HG02852 (cell line): ENCODE measurements at regions not wholly inside any gene's neighbourhood (a gene's known extent, or its start where the extent isn't known, plus 50 kb on each side); places are given as distances from the start of the nearest gene placed in this dataset.
"Not testable (repeated sequence)": the region's sequence is repeated elsewhere in the genome, so short reads cannot be mapped to it uniquely, and the experiment has no call there.

ENCODE experiments used
- ATAC-seq: cut with Tn5 transposase; IDR thresholded peaks from one replicate; pipeline ENCODE4 v1.9.1; 2021; ENCODE audit warnings: mild to moderate bottlenecking, moderate library complexity; ENCODE audit not compliant: unreplicated experiment

DNA sequence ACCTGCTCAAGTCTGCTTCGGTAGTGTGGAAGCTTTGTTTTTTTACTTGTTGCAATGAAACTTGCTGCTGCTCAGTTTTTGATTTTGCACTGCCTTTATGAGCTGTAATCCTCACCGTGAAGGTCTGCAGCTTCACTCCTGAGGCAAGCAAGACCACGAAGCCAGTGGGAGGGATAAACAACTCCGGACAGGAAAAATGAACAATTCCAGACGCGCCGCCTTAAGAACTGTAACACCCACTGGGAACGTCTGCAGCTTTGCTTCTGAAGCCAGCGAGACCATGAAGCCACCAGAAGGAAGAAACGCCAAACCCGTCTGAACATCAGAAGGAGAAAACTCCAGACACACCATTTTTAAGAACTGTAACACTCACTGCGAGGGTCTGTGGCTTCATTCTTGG, 245.7 kb upstream of the REG3G start:
- no peak for ATAC-seq

DNA sequence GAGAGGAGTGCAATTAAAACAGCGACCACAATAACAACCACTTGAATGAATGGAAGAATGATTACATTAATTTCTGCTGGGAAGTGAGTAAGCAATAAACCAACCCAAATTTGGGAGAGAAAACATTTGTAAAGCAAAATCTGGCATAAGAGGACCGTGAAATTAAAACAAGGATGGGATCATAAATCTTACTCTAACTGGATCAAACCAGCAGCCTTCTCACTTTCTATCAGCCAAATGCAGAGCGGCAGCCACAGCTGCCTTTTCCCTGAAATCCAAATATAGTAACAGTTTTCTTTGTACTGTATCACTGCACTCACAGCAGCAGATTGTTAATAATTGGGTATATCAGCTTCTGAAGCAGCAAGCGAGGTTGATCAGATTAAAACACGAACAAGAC, 245.2 kb upstream of the REG3G start:
- no peak for ATAC-seq

DNA sequence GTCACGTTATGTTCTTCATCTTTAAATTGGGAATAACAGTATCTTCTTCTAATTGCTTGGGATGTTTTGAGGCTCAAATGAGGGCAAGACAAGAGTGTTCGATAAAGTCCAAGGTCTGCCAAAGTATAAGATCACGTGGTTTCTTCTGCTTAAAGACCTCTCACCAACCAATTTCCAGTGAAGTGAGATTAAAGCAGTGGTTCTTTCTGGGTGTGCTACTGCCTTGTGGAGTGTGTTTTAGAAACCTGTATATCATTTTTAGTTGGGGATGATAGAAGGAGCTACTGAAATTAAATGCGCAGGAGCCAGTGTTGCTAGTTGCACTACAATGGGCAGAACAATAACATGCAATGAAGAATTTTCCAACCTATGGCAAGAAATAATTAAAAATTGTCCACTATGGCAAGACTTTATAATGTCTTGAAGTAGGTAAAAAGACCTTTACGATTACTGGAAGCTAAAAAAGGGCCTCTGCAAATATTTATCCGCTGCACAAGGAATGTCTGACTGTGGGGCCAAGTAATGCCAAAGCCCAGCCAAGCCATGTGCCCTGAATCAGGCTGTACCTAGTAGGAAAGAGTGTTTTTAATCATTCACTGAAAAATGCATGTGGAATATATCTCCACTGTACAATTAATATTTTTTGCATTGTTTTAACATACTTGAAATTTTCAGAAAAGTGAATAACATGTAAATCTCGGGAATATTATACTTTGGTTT, 244.5 kb upstream of the REG3G start:
- no peak for ATAC-seq

DNA sequence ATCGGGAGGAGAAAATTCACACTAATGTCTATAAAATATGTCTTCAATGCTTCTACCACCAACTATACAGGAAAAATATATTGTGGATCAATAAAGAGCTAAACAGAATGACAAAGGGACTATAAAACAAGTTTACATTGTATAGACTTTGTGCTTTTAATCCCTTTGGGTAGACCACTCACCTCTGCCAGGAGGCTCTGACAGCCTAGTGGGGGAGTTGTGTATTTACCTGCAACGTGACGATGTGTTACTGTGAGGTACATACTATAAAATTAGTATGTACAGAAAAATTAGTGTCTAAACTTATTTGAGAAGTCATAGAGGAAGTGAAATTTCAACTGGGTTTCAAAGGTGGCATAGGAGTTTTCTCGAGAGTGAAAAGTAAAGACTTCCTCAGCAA, 243.3 kb upstream of the REG3G start:
- no peak for ATAC-seq

DNA sequence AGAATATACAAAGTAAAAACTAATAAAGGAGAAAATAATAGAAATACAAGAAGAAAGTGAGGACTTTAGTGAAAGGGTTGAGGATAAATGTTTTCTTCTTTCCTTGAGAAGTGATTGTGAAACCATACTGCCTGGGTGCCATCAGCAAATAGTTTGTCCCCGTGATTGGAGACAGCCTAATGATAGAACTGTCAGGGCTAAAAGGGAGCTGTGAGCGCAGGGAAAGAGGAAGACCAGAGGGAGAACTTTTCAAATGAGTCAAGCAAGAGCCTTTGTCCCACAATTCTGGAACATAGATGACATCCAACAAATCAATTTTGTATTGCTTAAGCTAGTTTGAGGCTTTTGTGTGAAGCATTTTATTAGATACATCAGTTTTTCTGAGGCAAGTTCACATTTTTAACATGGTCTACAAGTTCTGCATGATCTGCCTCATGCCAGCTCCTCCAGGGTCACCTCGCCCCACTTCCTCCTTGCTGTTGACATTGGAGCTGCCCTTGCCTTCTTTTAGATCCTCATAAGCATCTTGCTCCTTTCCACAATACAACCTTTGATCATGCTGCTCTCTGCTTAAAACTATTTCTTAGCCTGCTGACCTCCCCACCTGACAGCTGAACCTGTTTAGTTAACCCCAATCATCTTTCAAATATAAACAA, 213.4 kb upstream of the REG3G start:
- ATAC-seq, result no peak

DNA sequence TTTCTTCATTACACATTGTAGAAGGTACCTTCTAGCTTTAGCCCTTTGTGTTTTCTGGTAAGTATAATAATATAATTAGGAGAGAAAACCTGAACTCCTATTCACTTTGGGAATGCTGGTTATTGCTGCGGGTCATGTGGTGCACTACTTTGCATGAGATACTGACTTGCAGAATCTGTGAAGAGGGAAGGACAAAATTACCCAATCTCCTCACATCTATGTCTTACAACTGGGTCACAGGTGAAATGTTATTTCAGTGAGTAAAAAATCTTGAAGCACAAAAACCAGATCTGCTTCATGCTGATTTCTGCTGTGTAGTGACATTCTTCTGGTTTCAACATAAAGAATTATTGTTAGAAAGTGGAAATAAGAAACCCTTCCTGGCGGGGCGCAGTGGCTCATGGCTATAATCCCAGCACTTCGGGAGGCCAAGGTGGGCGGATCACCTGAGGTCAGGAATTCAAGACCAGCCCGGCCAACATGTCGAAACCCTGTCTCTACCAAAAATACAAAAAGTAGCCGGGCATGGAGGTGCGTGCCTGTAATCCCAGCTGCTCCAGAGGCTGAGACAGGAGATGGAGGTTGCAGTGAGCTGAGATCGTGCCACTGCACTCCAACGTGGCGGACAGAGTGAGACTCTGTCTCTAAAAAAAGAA, 211.0 kb upstream of the REG3G start:
- no peak for ATAC-seq

DNA sequence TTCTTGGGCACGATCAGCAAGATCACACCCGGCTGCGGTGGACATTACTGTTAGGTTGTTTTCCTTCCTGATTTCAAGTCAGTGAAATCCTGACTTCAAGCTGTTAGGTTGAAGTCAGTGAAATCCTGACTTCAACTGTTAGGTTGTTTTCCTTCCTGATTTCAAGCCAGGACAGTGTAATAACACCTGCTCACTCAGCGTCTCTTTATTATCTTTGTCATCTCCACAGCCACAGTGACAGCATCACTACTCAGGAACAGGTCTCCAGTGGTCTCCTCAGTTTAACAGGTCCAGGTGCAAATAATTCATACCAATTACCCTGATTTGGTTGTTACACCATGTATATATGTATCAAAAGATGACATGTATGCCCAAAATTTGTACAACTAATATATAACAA, 208.1 kb upstream of the REG3G start:
- ATAC-seq, result no peak

DNA sequence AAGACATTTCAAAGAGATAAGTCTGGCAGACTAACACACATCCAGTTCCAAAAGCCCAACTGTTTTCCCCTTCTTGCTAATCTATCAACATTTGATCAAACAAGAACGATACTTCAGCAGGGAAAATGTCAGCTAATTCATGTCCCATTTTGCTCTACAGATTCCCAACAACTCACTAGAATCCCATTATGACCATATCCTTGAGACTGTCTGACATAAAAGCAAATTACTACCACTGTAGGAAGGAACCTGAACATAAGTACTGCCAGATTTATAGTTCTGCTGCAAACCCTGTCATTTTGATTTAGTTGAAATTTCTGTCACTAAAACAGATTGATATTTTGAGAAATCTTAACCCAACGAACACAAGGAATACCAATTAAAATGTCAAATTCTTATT, 193.0 kb upstream of the REG3G start:
- no peak for ATAC-seq

DNA sequence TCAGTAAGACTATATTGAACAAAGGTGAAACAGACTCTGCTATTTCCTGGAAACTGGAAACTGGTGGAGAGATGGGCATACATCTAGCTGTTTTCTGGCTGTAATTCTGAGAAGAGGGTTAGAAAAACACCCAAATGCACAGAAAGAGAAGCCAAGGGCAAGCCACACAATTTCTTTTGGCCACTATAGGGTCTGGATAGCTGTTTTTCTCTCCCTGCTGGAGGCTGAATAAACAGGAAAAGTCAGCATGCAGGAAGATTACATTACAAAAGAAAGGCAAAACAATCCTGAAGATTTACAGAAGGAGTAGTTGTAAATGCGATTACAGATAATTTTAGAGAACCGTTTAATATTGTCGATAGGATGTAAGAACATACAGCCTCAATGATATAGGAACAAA, 186.2 kb upstream of the REG3G start:
- no peak for ATAC-seq

DNA sequence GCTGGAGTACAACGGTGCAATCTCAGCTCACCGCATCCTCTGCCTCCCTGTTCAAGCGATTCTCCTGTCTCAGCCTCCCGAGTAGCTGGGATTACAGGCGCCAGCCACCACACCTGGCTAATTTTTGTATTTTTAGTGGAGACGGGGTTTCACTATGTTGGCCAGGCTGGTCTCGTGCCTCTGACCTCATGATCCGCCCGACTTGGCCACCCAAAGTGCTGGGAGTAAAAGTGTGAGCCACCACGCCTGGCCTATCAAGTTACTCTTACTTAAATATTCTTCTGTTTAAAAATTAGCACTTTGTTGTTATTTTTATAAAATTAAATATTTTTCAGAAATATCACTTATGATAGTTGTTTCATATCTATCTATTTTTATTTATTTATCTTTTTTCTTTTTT, 185.2 kb upstream of the REG3G start:
- ATAC-seq, result not testable (repeated sequence)

DNA sequence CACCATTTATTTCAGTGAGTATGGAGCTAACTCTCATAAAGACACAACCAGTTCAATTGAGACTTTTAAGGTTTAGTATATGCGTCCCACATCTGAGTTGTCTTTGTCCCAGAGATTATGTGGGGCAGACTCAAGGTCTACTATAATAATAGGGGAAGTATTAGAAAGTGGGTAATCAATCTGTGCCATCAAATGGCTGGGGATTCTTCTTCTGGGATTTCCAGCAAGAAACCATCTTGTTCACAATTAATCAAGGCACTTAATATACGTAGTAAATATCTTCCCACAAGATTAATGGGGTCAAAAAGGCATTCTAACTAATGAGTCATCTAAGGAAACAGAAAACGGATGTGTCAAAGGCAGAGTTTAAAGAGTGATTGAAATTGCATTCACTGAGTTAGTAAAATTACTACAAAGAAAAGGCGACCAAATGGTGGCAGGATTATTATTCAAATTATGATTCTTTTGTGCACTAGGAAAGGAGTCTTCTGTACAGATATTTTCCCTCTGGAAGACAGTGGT, 179.8 kb upstream of the REG3G start:
- no peak for ATAC-seq

DNA sequence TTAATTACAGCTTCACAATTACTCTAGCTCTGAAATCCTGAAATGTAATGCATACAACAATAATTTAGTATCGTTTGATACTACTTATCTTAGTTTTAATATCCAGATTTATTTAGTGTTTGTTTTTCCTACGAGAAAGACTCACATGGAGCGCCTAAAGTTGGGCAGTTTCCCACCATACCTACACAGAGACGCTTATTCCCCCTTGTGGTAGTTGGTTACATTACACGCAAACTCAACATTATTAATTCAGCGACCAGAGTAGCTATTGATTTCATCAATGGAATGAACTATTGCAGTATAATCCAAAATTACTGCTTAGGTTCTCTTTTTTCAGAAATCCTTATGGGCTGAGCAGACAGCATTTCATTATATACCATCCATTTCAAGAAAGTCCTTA, 164.0 kb upstream of the REG3G start:
- no peak for ATAC-seq

DNA sequence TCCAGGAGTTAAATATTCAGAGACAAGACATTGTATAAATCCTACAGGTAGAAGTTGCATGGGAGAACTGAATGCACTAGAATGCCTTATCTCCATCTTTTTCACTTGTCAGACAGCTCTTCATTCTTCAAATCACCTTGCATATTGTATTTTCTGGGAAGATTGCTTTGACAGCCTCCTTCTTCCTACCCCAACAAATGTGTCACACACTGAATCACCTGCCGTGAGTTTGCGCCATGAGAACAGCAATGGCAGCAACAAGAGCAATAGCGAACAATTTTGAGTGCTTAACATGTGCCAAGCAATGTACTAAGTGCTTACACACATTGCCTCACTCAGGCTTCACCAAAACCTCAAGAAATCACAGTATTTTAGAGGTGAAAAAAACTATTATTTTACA, 161.3 kb upstream of the REG3G start:
- no peak for ATAC-seq

DNA sequence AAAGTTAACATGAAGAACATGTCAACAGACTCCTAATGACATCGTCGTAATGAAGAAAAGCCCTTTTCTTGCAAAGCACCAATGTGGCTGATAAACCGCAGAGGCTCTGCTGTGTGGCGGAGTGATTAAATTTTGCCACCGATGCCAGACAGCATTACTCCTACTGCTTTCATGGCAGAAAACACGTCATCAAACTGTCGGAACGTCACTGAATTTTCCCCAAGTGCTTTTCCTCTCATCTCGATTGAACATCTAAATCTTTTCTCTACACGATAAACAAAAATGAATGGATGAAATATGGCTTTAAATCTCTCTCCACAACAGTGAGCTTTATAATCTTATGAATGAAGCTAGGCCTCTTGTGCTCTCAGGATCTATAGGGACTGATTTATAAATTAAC, 159.8 kb upstream of the REG3G start:
- no peak for ATAC-seq

DNA sequence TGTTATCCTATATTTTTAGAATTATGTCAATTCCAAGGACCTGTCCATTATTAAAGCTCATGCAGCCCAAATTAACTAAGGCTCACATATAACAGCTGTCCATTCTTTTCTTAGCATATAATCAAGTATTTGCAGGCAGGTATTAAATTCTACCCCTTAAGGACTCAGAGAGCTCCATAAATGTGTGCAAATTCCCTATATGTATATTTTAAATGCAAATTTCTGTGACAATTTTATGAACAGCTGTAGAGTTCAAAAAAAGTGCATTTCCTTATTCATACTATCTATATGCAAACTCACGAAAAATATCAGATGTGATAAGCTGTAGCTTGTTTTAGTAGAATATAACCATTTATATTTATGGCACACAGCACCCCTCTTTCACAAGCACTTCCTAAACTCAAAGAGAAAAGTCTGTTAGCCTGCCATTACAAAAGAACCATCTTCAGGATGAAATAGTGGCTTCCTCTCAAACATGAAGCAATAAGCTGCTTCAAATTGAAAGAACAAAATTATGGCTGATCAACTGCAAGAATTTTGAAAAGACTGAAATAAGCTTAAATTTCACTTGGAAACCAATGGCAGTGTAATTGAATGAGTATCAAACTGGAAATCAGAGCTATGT, 155.0 kb upstream of the REG3G start:
- no peak for ATAC-seq

DNA sequence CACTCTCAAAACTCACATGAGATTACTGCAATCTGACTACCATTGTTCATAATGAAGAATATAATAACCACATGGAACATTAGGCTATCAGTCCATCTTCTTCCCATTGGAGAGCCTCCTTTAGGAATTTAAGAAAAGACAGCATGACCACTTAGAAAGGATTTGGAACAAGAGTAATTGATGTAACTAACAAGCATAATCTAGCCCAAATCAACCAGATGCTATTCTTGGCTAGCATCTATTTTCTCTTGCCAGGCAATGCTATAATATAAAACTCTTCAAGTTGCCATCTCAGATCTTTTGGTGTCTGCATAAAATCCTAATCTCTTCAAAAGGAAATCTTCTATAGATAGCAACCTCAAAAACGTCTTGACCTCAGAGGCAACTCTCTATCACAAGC, 152.0 kb upstream of the REG3G start:
- ATAC-seq, result no peak

DNA sequence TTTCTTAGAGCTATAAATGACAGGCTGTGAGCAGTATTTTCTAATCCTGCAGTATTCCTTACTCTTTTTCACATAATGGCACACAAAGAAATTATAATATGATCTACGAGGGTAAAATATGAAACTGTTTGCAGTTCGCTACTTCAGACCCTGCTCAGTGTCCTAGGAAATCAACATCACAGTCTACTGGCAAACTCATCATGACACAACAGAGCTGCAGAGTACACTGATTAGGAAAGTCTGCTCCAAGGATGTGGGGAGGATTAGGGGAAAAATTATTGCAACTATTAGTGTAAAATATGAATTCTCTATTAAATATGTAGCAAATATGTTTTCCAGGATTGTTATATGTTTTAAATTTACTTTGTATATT, 149.2 kb upstream of the REG3G start:
- no peak for ATAC-seq

DNA sequence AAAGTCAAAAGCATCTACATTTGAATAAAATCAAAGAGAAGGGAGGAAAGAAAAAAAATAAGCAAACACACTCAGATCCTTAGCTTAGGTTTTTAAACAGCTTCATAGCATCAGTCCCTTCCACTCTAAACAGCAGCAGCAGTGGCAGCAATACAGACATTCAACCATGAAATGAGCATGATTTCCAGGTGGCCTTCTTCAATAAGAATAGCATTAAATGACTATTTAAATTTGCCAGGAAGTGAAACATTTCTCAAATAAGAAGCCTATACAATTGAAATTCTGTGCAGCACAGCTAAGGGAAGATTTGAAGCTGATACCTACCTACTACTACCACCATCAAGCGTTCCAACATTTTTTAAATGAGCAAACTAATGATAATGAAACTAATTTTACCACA, 138.1 kb upstream of the REG3G start:
- ATAC-seq, result no peak

DNA sequence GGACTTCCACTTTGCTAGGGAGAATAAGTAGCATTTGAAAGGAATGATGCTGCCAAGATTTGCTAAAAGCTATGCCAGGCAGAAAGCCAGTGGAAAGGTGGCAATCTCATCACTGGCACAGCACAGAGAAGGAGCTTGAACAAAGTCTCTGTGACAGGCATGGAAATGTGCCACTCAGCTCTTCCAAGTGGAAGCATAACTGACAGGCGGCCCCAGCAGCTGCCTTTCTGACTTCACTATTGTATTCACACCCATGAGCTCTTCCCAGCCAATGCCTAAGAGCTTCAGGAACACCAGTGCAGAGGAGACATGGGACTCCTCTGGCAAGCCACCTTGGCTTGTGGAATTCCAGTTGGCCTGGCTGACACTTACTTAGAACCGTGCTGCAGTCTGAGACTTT, 134.6 kb upstream of the REG3G start:
- no peak for ATAC-seq

DNA sequence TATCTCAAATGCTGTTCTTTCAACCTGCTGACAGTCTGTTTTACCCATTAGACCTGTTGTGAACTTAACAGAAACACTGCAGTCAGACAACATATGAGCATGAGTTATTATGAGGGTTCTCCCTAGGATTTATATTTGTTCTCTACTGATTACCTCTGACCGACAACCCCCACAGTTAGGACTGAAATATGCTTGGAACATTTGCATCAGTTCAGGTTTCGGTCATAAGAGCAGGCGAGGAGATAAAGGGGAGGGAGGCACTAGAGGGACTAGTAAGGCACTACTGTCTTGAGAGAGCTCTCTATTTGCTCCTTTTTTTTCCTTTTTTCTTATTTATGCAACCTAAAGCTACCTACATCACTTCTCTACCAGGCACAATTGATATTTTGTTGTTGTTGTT, 133.2 kb upstream of the REG3G start:
- ATAC-seq, result no peak

DNA sequence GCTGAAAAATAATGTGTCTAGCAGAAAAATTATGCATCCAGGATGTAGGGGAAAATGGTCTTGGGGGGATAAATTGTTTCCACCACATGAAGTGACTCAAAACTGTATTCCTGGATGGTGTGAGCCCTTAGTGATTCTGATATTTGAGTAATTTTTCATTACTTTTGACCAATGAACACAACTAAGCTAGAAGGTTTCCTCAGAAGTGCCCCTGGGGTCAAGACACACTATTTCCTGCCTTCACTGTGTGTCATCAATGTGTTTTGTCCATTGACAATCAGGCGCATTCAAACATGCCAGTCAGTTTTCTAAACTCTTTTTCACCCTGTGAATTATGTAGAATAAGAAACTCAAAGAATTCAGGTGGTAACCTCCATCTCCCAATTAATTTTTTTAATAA, 130.5 kb upstream of the REG3G start:
- ATAC-seq, result no peak

DNA sequence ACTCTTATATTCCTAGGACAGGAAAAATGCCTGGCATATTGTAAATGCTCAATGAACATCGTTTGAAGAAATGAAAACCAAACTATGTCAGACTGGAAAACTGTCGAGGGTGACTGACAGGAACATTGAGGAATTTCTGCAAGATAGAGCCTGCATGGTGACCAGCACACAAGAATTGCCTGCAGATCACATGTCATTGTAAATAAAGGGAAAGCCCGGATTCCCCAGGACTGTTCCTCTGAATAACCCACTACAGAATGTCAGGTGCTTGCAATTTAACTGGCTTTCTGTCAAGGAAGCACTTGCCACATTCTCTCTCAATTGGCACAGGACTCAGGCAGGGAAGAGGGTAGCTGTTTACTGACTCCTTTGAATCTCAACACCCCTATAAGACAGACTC, 129.0 kb upstream of the REG3G start:
- no peak for ATAC-seq
